ENCODE measurements at regions not wholly inside any gene's neighbourhood (a gene's known extent, or its start where the extent isn't known, plus 50 kb on each side); places are given as distances from the start of the nearest gene placed in this dataset.
"Not testable (repeated sequence)": the region's sequence is repeated elsewhere in the genome, so short reads cannot be mapped to it uniquely, and the experiment has no call there.

GRCh38 chr7:91459539-91459938 lies 195.3 kb downstream of the FZD1 start:
- in situ Hi-C loops (cut with MboI; ENCODE audit: low pct_unique_long_range_greater_than_20kb, low sequenced_read_pairs, unreplicated experiment): no loop called here
- no peak for DNase-seq (ENCODE audit: low spot score)
- no peak for TF ChIP-seq CTCF (IDR thresholded peaks at IDR 0.05; ENCODE audit: extremely low read depth, insufficient read depth, missing control alignments)

DNA sequence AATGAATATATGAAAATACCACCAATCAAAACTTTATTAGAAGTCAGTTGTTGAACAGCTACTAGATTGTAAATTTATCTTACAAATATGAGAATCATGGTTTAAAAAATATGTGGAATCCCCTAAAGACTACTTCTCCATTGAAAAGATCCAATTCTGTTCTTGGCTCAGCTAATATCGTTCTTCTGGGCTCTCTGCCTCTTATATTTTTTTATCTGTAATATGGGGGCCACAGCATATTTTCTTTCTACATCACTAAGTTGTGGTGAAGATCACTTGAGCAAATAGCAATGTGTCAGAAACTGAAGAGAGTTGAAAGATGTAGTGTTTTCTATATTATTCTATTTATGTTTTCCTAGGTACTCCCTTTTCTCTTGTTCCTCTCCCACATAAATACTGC lies 198.1 kb downstream of the FZD1 start:
- in situ Hi-C loops (cut with MboI; ENCODE audit: low pct_unique_long_range_greater_than_20kb, low sequenced_read_pairs, unreplicated experiment): no loop called here

GRCh38 chr7:91463330-91463729 lies 199.1 kb downstream of the FZD1 start:
- in situ Hi-C loops (cut with MboI; ENCODE audit: low pct_unique_long_range_greater_than_20kb, low sequenced_read_pairs, unreplicated experiment): no loop called here
- no peak for TF ChIP-seq CTCF (IDR thresholded peaks at IDR 0.05; ENCODE audit: extremely low read depth, insufficient read depth, missing control alignments)
- DNase-seq (ENCODE audit: low spot score): no peak

More for the DNA sequence above, 198.1 kb downstream of the FZD1 start:
- DNase-seq (ENCODE audit: low spot score): no peak
- TF ChIP-seq CTCF (IDR thresholded peaks at IDR 0.05; ENCODE audit: extremely low read depth, insufficient read depth, missing control alignments): no peak

GRCh38 chr7:91465595-91466061 lies 201.4 kb downstream of the FZD1 start:
- no peak for TF ChIP-seq CTCF (IDR thresholded peaks at IDR 0.05; ENCODE audit: extremely low read depth, insufficient read depth, missing control alignments)
- DNase-seq (ENCODE audit: low spot score): no peak
- in situ Hi-C loops (cut with MboI; ENCODE audit: low pct_unique_long_range_greater_than_20kb, low sequenced_read_pairs, unreplicated experiment): no loop called here

- no peak for TF ChIP-seq CTCF (IDR thresholded peaks at IDR 0.05; ENCODE audit: extremely low read depth, insufficient read depth, missing control alignments)
- in situ Hi-C loops (cut with MboI; ENCODE audit: low pct_unique_long_range_greater_than_20kb, low sequenced_read_pairs, unreplicated experiment): no loop called here
- no peak for DNase-seq (ENCODE audit: low spot score)
Observed at GRCh38 chr7:91468256-91468655, 204.0 kb downstream of the FZD1 start.

GRCh38 chr7:91473619-91474018 lies 209.4 kb downstream of the FZD1 start:
- TF ChIP-seq CTCF (IDR thresholded peaks at IDR 0.05; ENCODE audit: extremely low read depth, insufficient read depth, missing control alignments): no peak
- DNase-seq (ENCODE audit: low spot score): no peak
- in situ Hi-C loops (cut with MboI; ENCODE audit: low pct_unique_long_range_greater_than_20kb, low sequenced_read_pairs, unreplicated experiment): no loop called here

DNA sequence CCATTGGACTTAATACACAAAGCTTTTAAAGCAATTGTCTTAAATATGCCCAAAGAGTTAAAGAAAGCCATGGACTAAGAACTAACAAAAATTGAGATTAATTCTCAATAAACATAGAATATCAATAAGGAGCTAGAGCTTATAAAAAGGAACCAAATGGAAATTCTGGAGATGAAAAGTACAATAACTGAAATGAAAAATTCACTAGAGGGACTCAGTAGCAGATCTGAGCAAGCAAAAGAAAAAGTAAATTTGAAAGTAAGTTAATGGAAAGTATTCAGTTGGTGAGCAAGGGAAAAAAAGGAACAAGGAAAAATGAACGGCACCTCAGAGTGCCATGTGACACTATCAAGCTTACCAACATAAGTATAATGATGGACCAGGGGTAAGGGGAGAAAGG lies 209.8 kb downstream of the FZD1 start:
- in situ Hi-C loops (cut with MboI; ENCODE audit: low pct_unique_long_range_greater_than_20kb, low sequenced_read_pairs, unreplicated experiment): no loop called here
- DNase-seq (ENCODE audit: low spot score): no peak
- no peak for TF ChIP-seq CTCF (IDR thresholded peaks at IDR 0.05; ENCODE audit: extremely low read depth, insufficient read depth, missing control alignments)

DNA sequence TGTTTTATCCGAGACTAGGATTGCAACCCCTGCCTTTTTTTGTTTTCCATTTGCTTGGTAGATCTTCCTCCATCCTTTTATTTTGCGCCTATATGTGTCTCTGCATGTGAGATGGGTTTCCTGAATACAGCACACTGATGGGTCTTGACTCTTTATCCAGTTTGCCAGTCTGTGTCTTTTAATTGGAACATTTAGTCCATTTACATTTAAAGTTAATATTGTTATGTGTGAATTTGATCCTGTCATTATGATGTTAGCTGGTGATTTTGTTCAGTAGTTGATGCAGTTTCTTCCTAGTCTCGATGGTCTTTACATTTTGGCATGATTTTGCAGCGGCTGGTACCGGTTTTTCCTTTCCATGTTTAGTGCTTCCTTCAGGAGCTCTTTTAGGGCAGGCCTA lies 216.2 kb downstream of the FZD1 start:
- DNase-seq (ENCODE audit: low spot score); in situ Hi-C loops (cut with MboI; ENCODE audit: low pct_unique_long_range_greater_than_20kb, low sequenced_read_pairs, unreplicated experiment): not testable (repeated sequence)
